ENCODE measurements at regions not wholly inside any gene's neighbourhood (a gene's known extent, or its start where the extent isn't known, plus 50 kb on each side); places are given as distances from the start of the nearest gene placed in this dataset.
A peak's percentile ranks its signal among the peaks of the same experiment; 100 is the strongest.

DNA sequence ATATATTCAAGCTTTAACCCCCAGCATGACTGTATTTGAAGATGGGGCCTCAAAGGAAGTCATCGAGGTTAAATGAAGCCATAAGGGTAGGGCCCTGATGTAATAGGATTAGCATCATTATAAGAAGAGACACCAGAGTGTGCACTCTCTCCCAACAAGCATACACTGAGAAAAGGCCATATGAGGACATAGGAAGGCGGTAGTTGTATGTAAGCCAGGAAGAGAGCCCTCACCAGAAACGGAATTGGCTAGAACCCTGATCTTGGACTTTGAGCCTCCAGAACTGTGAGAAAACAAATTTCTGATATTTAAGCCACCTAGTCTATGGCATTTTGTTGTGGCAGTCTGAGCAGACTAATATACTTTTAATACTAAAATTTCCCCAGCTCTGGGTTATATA, 150.1 kb upstream of the STXBP5 start:
- H3K9me3 ChIP-seq (replicated peaks in 1 of 2; ENCODE audit: control insufficient read depth in 1 of 2, insufficient read depth in 1 of 2, low read length in 2 of 2): no peaks in the 10 kb centered on the region
- H3K27ac ChIP-seq (ENCODE audit: low read depth in 1 of 2, low read length in 2 of 2): no peak overlapping the region
- H3K9me3 Mint-ChIP-seq: no peaks in the 10 kb centered on the region
- H3K79me2 ChIP-seq (ENCODE audit: insufficient read depth, low read length): no peaks in the 10 kb centered on the region
- no peak overlapping the region for H3K4me2 ChIP-seq (replicated peaks; ENCODE audit: extremely low read depth, low read length, poor library complexity, severe bottlenecking)
- H2AFZ ChIP-seq (ENCODE audit: insufficient read depth, low read depth, low read length, poor library complexity, severe bottlenecking): no peak overlapping the region
- no peak overlapping the region for H3K9ac ChIP-seq (ENCODE audit: insufficient read depth, low read length, poor library complexity, severe bottlenecking)
- H3K4me3 ChIP-seq (replicated peaks in 1 of 3; ENCODE audit: low read depth in 2 of 3, low read length in 3 of 3): no peak overlapping the region
- no peaks in the 10 kb centered on the region for H4K20me1 ChIP-seq (ENCODE audit: insufficient read depth, low read length)
- peak overlapping the region in 1 of 7 donors; percentile 6 for H3K27ac Mint-ChIP-seq
- peaks cover 4% of the 10 kb centered on the region for H3K4me1 Mint-ChIP-seq
- H3K27me3 ChIP-seq (ENCODE audit: control insufficient read depth in 2 of 2, insufficient read depth in 2 of 2, low read length in 2 of 2): no peaks in the 10 kb centered on the region
- no peak overlapping the region for H3K4me3 Mint-ChIP-seq
- H3K36me3 Mint-ChIP-seq: no peaks in the 10 kb centered on the region
- WGBS (ENCODE audit: insufficient coverage): no CpG with 5 or more reads among the region's 3 CpGs
- H3K4me1 ChIP-seq (ENCODE audit: control insufficient read depth in 1 of 2, insufficient read depth in 2 of 2, low read length in 2 of 2): no peaks in the 10 kb centered on the region
- intact Hi-C loops (cut with micrococcal nuclease): no loop called here
- no peaks in the 10 kb centered on the region for H3K36me3 ChIP-seq (replicated peaks in 1 of 2; ENCODE audit: control insufficient read depth in 1 of 2, insufficient read depth in 2 of 2, low read length in 2 of 2)
- DNase-seq: no peak
- H3K27me3 Mint-ChIP-seq (ENCODE audit: low read depth in 3 of 3): peaks cover 0 to 6% (median 0%) of the 10 kb centered on the region in 3 donors
- no peak for TF ChIP-seq CTCF (IDR thresholded peaks at IDR 0.05)

- H3K27me3 ChIP-seq (ENCODE audit: control insufficient read depth in 2 of 2, insufficient read depth in 2 of 2, low read length in 2 of 2): no peaks in the 10 kb centered on the region
- H3K4me3 ChIP-seq (replicated peaks in 1 of 3; ENCODE audit: low read depth in 2 of 3, low read length in 3 of 3): no peak overlapping the region
- H3K36me3 Mint-ChIP-seq: no peaks in the 10 kb centered on the region
- intact Hi-C loops (cut with micrococcal nuclease): no loop called here
- no peak for DNase-seq
- H3K9me3 Mint-ChIP-seq: no peaks in the 10 kb centered on the region
- no peaks in the 10 kb centered on the region for H3K36me3 ChIP-seq (replicated peaks in 1 of 2; ENCODE audit: control insufficient read depth in 1 of 2, insufficient read depth in 2 of 2, low read length in 2 of 2)
- H2AFZ ChIP-seq (ENCODE audit: insufficient read depth, low read depth, low read length, poor library complexity, severe bottlenecking): no peak overlapping the region
- H4K20me1 ChIP-seq (ENCODE audit: insufficient read depth, low read length): no peaks in the 10 kb centered on the region
- TF ChIP-seq CTCF (IDR thresholded peaks at IDR 0.05): no peak
- H3K79me2 ChIP-seq (ENCODE audit: insufficient read depth, low read length): no peaks in the 10 kb centered on the region
- no peaks in the 10 kb centered on the region for H3K9me3 ChIP-seq (replicated peaks in 1 of 2; ENCODE audit: control insufficient read depth in 1 of 2, insufficient read depth in 1 of 2, low read length in 2 of 2)
- H3K27me3 Mint-ChIP-seq (ENCODE audit: low read depth in 3 of 3): peaks cover 0 to 6% (median 0%) of the 10 kb centered on the region in 3 donors
- H3K4me1 ChIP-seq (ENCODE audit: control insufficient read depth in 1 of 2, insufficient read depth in 2 of 2, low read length in 2 of 2): no peaks in the 10 kb centered on the region
- no peak overlapping the region for H3K27ac ChIP-seq (ENCODE audit: low read depth in 1 of 2, low read length in 2 of 2)
- H3K4me1 Mint-ChIP-seq: peaks cover 4% of the 10 kb centered on the region
- H3K4me2 ChIP-seq (replicated peaks; ENCODE audit: extremely low read depth, low read length, poor library complexity, severe bottlenecking): no peak overlapping the region
- 100% methylated on average over 2 of the region's 3 CpGs for WGBS (ENCODE audit: insufficient coverage)
- H3K4me3 Mint-ChIP-seq: no peak overlapping the region
- H3K9ac ChIP-seq (ENCODE audit: insufficient read depth, low read length, poor library complexity, severe bottlenecking): no peak overlapping the region
- no peak overlapping the region for H3K27ac Mint-ChIP-seq
These were observed 149.3 kb upstream of the STXBP5 start for GRCh38 chr6:147054871-147055270.
